PFSK-1 (cell line): ENCODE measurements at regions not wholly inside any gene's neighbourhood (a gene's known extent, or its start where the extent isn't known, plus 50 kb on each side); places are given as distances from the start of the nearest gene placed in this dataset.

Source experiments
- FOXP2 ChIP-seq: optimal IDR thresholded peaks from 2 replicates; pipeline ENCODE3; 2011; ENCODE audit warnings: borderline replicate concordance, control low read depth, inconsistent platforms; ENCODE audit not compliant: insufficient read depth; ENCODE audit errors: extremely low read length, extremely low read depth
- POLR2AphosphoS5 ChIP-seq: IDR thresholded peaks from 2 replicates; pipeline ENCODE4 v1.6.1; 2012; ENCODE audit warnings: low read depth, mild to moderate bottlenecking, control low read depth, low read length, moderate library complexity
- REST ChIP-seq, 2 experiments: IDR thresholded peaks; 2 replicates each; pipeline versions ENCODE4 v1.6.1 to v1.8.0; 2011 to 2012; ENCODE audit warnings: low read depth in 2 of 2, low read length in 2 of 2, control low read depth in 1 of 2, inconsistent platforms in 1 of 2, mild to moderate bottlenecking in 1 of 2, moderate library complexity in 1 of 2; ENCODE audit not compliant: insufficient read depth in 1 of 2
- SIN3A ChIP-seq: IDR thresholded peaks from 2 replicates; pipeline ENCODE4 v1.6.1; 2012; ENCODE audit warnings: mild to moderate bottlenecking, low read length, moderate library complexity, borderline replicate concordance; ENCODE audit not compliant: insufficient read depth
- TAF1 ChIP-seq: IDR thresholded peaks from 2 replicates; pipeline ENCODE4 v1.6.1; 2012; ENCODE audit warnings: low read length, control low read depth, borderline replicate concordance; ENCODE audit not compliant: insufficient read depth

- no peak for TF ChIP-seq TAF1
- no peak for TF ChIP-seq FOXP2
- TF ChIP-seq POLR2AphosphoS5 = no peak
- no peak for TF ChIP-seq REST (IDR thresholded peaks at IDR 0.05; ENCODE audit: insufficient read depth in 1 of 2, low read depth in 2 of 2, low read length in 2 of 2)
- no peak for TF ChIP-seq SIN3A
These were observed 99.7 kb downstream of the PXDC1 start for GRCh38 chr6:3651698-3652229.

- no peak for TF ChIP-seq TAF1
- TF ChIP-seq REST (IDR thresholded peaks at IDR 0.05; ENCODE audit: insufficient read depth in 1 of 2, low read depth in 2 of 2, low read length in 2 of 2) = no peak
- TF ChIP-seq POLR2AphosphoS5 = no peak
- TF ChIP-seq SIN3A = no peak
- no peak for TF ChIP-seq FOXP2
These were observed 100.4 kb downstream of the PXDC1 start for GRCh38 chr6:3650959-3651697.

- TF ChIP-seq SIN3A (no peak), FOXP2 (no peak), POLR2AphosphoS5 (no peak), REST (IDR thresholded peaks at IDR 0.05; ENCODE audit: insufficient read depth in 1 of 2, low read depth in 2 of 2, low read length in 2 of 2) (no peak), TAF1 (no peak)
These were observed 101.2 kb downstream of the PXDC1 start for GRCh38 chr6:3650076-3650958.

GRCh38 chr6:3648724-3649123, 102.8 kb downstream of the PXDC1 start:
- no peak for TF ChIP-seq FOXP2
- no peak for TF ChIP-seq SIN3A
- no peak for TF ChIP-seq POLR2AphosphoS5
- TF ChIP-seq REST (IDR thresholded peaks at IDR 0.05; ENCODE audit: insufficient read depth in 1 of 2, low read depth in 2 of 2, low read length in 2 of 2) = no peak
- no peak for TF ChIP-seq TAF1
